C4-2B (cell line): ENCODE measurements at regions not wholly inside any gene's neighbourhood (a gene's known extent, or its start where the extent isn't known, plus 50 kb on each side); places are given as distances from the start of the nearest gene placed in this dataset.

Experiments used
- CTCF ChIP-seq: fragments of 450-650 bp; conservative IDR thresholded peaks from 2 replicates; pipeline ENCODE4 v1.5.1; 2017; ENCODE audit warnings: mild to moderate bottlenecking
- ZFX ChIP-seq: fragments of 450-650 bp; IDR thresholded peaks from 2 replicates; pipeline ENCODE4 v1.6.1; 2017

GRCh38 chr12:80017261-80017870, 82.0 kb upstream of the OTOGL start:
- TF ChIP-seq CTCF (no peak), ZFX (no peak)
